Stimulated activated CD4-positive, alpha-beta T cell treated with anti-CD3 and anti-CD28 coated beads, Interleukin-15, amount 100 ng/mL, for 24 hours (primary cell): ENCODE measurements at regions not wholly inside any gene's neighbourhood (a gene's known extent, or its start where the extent isn't known, plus 50 kb on each side); places are given as distances from the start of the nearest gene placed in this dataset.
"Not testable (repeated sequence)": the region's sequence is repeated elsewhere in the genome, so short reads cannot be mapped to it uniquely, and the experiment has no call there.

ENCODE experiments used
- DNase-seq: peaks from one replicate; pipeline ENCODE4 v3.0.0-alpha.2; 2020

GRCh38 chr9:103068753-103069152, 73.6 kb downstream of the CYLC2 start:
- DNase-seq = no peak

DNA sequence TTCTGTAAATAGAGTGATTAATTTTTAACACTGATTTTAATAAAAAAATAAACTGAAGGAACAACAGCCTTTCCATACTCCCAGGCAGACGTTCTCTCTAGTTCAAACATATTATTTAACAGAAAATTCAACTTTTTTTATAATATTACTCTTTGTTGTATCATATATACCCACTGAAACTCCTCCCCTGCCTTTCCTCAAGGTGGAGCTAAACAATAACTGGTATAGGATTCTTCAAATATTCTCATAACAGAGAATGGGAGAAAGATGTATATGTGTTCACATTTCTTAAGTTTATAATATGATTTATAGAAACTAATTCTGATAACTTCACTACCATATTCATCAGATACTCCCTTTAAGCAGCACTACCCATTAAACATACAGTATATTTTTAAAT, 83.4 kb downstream of the CYLC2 start:
- DNase-seq = no peak

DNA sequence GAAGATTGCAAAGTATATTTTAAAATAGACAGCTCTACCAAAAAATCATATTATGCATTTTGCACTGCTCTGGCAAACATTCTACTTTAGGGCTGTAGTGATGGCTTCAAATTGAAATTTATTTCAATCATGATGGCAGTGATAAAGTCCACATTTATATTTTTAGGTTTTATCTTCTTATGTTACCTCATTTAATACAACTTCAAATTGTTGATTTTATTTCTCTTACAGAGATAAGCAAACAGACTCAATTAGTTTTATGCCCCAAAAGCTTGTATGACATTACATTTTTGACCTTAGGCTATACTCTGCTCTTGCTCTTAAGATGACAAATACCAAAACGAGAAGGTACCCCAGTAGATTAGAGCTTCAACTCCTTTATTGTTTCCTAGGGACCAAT, 87.4 kb downstream of the CYLC2 start:
- no peak for DNase-seq

- DNase-seq = no peak
These were observed 94.2 kb downstream of the CYLC2 start for GRCh38 chr9:103089357-103089756.

- DNase-seq = no peak
These were observed 109.0 kb downstream of the CYLC2 start for GRCh38 chr9:103104101-103104500.

DNA sequence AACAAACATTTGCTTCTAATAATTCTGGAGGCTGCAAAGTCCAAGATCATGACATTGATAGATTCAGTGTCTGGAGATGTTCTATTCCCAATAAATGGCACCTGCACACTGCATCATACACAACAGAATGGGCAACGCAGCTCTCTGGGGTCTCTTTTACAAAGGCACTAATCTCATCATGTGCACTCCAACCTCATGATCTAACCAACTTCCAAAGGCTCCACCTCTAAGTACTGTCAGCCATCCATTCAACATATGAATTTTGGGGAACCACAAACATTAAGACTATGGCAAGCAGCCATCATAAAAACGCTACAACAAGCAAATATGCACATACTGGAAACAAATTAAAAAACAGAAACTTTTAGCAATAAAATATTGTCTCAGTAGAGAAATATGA, 121.1 kb downstream of the CYLC2 start:
- no peak for DNase-seq

DNA sequence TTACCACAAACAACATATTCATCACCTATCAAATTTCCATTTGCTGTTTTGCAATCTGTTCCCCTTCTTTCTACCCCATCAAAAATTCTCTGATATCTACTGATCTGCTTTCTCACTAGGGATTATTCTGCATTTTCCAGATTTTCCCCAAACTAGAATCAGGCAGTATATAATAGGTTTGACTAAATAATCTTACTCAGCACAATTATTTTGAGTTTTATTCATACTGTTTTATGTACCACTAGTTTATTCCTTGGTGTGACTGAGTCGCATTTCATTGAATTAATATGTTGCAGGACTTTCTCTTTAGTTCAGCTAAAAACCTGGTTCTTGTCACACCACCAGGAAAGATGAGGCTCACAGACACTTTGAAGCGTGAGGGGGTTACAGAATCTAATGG, 131.4 kb downstream of the CYLC2 start:
- DNase-seq = no peak

- no peak for DNase-seq
These were observed 144.8 kb downstream of the CYLC2 start for GRCh38 chr9:103139891-103140290.

DNA sequence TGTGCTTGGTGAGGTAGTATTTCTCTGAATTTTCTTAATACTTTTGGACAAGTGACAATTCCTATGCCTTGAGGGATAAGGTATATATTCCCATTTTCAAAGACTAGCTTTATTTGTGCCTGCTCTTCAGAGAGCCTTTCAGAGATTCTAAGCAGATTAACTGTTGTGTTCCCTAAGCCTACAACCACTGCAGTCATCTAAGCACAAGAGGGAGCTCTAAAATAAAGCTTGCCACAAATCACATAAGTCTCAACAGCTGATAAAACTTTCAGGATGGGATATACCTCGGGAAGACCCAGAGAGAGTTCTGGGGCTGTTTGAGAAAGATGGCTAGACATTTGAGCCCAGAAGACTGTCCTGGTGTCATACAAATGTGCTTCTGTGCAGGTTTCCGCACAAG, 157.3 kb downstream of the CYLC2 start:
- DNase-seq = no peak

DNA sequence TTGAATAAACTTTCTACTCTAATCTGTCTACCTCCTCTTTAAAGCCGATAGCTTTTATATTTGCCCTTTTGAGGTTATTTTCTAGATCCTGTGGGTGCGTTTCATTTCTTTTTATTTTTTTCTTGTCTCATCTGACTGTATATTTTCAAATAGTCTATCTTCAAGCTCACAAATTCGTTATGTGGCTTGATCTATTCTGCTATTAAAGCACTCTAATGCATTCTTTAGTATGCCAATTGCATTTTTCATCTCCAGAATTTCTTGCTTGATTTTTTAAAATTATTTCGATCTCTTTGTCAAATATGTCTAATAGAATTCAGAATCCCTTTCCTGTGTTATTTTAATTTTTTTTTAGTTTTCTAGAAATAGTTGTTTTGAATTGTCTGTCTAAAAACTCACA, 172.4 kb downstream of the CYLC2 start:
- DNase-seq = no peak

DNA sequence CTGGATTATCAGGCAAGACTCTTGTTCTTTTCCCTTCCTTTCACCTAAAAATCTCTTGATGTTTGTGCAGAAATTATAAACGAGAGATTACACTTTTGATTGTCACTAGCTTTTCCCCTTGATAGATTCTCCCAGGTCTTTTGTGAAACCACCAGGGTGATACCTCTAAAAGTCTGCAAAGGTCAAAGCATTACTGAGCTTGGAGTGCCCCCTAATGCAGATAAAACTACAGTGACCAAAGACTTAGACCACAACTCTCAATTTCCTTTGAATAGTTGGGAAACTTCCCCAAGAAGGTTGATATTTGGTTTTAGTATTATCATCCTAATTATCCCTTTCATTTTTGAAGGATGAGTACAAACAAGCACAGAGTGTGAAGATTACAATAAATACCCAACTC, 173.1 kb downstream of the CYLC2 start:
- DNase-seq = no peak

DNA sequence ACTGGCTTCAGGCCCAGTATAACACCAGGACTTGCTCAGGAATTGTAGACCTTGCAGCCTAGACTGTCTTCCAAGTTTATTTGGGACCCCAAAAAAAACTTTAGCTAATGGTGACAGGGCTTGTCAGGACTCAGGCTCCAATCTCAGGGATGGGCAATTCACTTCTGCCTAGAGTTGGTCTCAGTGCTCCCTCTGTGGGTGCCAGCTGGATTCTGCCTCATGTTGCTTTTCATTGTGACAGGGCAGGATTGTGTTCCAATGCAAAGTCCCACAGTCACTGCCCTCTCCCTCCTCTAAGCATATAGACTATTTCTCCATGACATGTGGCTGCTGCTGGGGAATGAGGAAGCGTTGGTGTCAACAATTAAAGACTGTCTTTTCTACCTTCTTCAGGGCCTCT, 174.7 kb downstream of the CYLC2 start:
- no peak for DNase-seq

DNA sequence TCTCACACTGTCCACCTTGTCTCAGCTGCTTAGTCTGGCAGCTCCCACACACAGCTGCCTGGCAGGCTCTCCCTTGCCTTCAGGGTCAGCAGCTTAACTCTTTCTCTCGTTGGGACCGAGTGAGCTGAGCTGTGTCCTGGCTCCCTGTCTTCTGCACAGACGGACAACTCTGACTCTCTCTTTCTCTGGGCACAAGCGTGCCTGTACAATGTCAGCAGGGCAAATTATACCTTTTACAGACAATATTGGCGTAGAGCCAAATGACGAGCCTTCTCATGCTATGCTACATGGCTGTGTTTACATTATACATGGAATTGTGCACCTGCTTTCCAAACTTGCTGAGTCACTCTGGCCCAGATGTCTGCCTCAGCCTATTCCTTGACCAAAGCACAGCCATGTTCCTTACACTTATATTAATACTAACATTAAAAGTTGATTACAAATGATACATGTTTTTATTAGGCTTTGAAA, 188.6 kb downstream of the CYLC2 start:
- no peak for DNase-seq

DNA sequence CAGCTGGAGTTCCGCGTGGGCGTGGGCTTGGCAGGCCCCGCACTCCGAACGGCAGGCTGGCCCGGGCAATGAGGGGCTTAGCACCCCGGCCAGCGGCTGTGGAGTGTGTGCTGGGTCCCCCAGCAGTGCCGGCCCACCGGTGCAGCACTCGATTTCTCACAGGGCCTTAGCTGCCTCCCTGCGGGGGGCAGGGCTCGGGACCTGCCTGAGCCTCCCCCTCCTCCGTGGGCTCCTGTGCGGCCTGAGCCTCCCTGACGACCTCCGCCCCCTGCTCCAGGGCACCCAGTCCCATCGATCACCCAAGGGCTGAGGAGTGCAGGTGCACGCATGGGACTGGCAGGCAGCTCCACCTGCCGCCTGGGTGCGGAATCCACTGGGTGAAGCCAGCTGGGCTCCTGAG, 191.8 kb downstream of the CYLC2 start:
- DNase-seq = no peak

DNA sequence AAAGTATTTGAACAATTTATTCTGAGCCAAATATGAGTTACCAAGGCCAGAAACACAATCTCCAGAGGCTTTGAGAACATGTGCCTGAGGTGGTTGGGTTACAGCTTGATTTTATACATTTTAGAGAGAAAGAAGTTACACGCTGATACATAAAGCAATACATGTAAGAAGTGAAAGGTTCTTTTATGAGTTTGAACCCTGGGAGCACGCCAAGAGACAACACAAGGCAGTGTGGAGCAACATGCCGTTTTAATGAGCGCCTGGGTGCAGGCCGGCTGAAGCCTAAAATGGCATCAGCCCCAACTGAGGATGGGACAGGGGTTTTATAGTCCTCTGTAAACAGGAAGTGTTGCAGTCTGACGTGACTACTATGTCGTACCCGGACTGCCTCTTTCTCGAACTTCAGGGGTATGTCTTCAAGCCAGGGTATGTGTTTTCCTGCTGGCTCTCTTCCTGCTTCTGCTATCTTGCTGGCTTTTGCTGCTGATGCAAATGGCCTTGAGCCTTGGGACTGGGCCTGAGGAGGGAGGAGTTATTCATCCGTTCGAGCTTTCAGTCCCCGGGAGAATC, 193.7 kb downstream of the CYLC2 start:
- no peak for DNase-seq

DNA sequence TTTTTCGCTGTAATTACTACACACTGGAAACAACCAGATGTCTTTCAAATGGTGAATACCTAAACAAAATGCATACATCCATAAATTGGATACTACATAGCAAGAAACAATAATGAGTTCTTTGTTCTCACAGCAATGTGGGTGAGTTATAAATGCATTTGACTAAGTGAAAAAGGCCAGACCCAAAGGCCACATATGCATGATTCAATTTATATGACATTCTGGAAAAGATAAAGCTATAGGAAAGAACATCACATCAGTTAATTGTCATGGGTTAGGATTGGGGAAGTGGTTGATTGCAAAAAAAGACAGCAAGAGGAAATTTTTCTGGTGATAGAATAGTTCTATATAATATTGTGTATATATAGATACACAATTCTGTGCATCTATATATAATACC, 198.9 kb downstream of the CYLC2 start:
- DNase-seq = no peak

DNA sequence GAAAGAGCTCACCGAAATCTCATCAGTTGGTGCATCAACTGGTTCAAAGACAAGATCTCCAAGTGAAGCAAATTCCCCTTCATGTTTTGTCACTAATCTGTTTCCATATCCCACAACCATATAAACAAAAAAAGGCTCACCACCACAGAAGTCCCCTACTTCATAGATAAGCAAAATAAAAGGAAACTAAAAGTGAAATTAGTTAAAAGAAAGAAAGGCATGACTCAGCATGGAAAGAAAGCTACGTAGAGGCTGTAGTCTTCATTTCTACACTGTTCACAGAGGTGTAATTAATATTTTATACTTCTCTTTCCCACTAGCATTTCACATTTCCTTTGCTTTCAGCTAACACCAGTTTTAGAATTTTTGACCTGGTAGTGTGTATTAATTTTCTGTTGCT, 208.0 kb downstream of the CYLC2 start:
- DNase-seq = no peak

- not testable (repeated sequence) for DNase-seq
These were observed 210.9 kb downstream of the CYLC2 start for GRCh38 chr9:103205881-103206585.

- no peak for DNase-seq
These were observed 215.5 kb downstream of the CYLC2 start for GRCh38 chr9:103210607-103211006.

- DNase-seq = no peak
These were observed 220.1 kb downstream of the CYLC2 start for GRCh38 chr9:103215197-103215596.

DNA sequence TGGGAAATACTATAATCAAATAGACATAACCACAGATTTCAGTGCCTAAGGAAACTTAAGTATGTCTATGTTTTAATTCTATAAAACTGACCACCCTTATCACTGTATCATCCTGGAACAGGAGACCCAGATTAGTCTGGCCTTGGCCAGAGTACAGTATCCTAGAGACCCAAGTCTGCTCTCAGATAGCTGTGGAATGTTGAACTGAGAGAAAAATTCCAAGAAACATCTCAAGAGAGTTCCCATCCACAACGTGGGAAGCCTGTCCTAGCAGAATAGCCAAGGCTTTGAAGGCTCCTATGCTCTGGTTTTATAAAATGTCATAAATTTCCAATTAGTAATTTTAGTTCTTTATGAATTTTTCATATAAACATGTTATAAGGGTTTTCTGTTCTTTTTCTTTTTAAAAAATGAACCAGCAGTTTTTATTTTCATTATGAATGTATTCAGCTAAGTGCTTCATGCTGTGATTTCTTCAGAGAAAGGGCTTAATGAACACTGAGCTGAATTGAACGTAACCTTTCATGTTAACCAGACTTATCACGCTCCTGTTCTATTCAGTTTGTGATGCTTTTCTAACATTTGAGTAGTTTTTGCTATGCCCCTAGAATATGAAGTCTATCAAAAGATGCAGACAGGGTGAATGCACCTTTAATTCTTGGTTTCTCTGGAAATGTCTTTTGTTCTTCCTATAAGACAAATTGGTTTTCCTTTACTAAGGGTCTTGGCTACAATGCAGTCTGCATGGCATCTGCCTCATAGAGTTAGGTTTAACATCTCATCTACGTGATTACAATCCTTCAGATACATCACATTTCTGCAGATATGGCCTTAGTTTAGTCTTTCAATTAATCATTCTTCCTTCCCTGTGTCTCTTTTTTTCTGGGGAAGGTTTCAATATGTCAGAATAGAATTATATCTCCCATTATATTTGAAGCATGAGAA, 230.8 kb downstream of the CYLC2 start:
- DNase-seq = no peak

- DNase-seq = no peak
These were observed 231.5 kb downstream of the CYLC2 start for GRCh38 chr9:103226647-103227013.

DNA sequence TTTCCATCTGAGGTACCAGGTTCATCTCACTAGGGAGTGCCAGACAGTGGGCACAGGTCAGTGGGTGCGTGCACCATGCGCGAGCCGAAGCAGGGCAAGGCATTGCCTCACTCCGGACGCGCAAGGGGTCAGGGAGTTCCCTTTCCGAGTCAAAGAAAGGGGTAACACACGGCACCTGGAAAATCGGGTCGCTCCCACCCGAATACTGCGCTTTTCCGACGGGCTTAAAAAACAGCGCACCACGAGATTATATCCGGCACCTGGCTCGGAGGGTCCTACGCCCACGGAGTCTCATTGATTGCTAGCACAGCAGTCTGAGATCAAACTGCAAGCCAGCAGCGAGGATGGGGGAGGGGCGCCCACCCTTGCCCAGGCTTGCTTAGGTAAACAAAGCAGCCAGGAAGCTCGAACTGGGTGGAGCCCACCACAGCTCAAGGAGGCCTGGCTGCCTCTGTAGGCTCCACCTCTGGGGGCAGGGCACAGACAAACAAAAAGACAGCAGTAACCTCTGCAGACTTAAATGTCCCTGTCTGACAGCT, 242.5 kb downstream of the CYLC2 start:
- not testable (repeated sequence) for DNase-seq

DNA sequence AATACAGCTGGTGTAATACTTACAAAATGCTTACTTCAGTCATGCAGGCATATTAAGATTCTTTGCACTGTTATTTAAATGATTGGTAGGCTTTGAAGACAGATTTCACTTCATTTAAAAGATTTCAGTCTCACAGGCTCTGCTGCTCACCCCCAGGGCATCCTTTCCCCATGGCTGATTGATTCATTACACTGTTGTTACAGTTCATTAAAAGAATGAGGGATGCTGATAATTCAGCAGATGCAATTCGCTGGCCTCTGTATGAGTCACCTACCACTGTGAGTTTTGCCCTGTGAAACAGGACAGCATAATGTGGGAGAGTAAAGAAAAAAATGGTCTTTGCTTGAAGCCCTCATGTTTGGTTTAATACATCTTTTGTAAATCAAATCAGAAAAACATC, 246.9 kb downstream of the CYLC2 start:
- DNase-seq = no peak
